MCF 10A (cell line): ENCODE measurements at regions not wholly inside any gene's neighbourhood (a gene's known extent, or its start where the extent isn't known, plus 50 kb on each side); places are given as distances from the start of the nearest gene placed in this dataset.
A peak's percentile ranks its signal among the peaks of the same experiment; 100 is the strongest.

Experiments
- BruUV-seq: library from RNA; stranded (reverse); fragments of 400-500 nt; replicated peaks from 2 replicates; lab custom pipeline; 2021; lab: Mats Ljungman, UMichigan
- CTCF ChIA-PET: fragments of 300-600 bp; sonication (Branson Sonifier 250); formaldehyde crosslinking; extraction: SDS; loops from one replicate; lab custom pipeline; 2021; ENCODE audit warnings: antibody characterized with exemption, inconsistent platforms; lab: Yijun Ruan, JAX
- POLR2A ChIA-PET: fragments of 300-600, 350-650 bp; sonication (Branson Sonifier 250); formaldehyde crosslinking; extraction: SDS; loops from one replicate; lab custom pipeline; 2020; ENCODE audit warnings: antibody characterized with exemption, inconsistent platforms; lab: Yijun Ruan, JAX
- DNase-seq: peaks from one replicate; pipeline ENCODE4 v3.0.0-alpha.2; 2018; ENCODE audit not compliant: unreplicated experiment
- H3K27ac Mint-ChIP-seq: one replicate; pipeline ENCODE4 v1.8.0; 2022; ENCODE audit warnings: mild to moderate bottlenecking, low read depth, mixed read lengths; ENCODE audit not compliant: unreplicated experiment
- H3K27me3 Mint-ChIP-seq: one replicate; pipeline ENCODE4 v1.8.0; 2022; ENCODE audit warnings: mixed read lengths; ENCODE audit not compliant: insufficient read depth, unreplicated experiment
- H3K36me3 Mint-ChIP-seq: one replicate; pipeline ENCODE4 v1.8.0; 2022; ENCODE audit warnings: mild to moderate bottlenecking, moderate library complexity, mixed read lengths; ENCODE audit not compliant: insufficient read depth, unreplicated experiment
- H3K4me1 Mint-ChIP-seq: one replicate; pipeline ENCODE4 v1.8.0; 2022; ENCODE audit warnings: mixed read lengths; ENCODE audit not compliant: insufficient read depth, unreplicated experiment
- H3K4me3 Mint-ChIP-seq: one replicate; pipeline ENCODE4 v1.8.0; 2022; ENCODE audit warnings: mild to moderate bottlenecking, moderate library complexity, mixed read lengths; ENCODE audit not compliant: unreplicated experiment
- H3K9me3 Mint-ChIP-seq: one replicate; pipeline ENCODE4 v1.8.0; 2022; ENCODE audit warnings: mixed read lengths; ENCODE audit not compliant: unreplicated experiment
- intact Hi-C: fragments of 100-400 bp; cut with micrococcal nuclease; formaldehyde crosslinking; loops from 2 replicates; pipeline ENCODE4 v1.14.1; 2022
- TF ChIP-seq, protein P1 (sequence below): fragments of 200-600 bp; IDR thresholded peaks from one replicate; pipeline ENCODE4 v1.8.0; 2022; ENCODE audit warnings: antibody characterized with exemption, mild to moderate bottlenecking; ENCODE audit not compliant: unreplicated experiment

GRCh38 chr9:113694912-113695311, 181.2 kb upstream of the ZNF618 start:
- CTCF ChIA-PET = interaction anchor here (0.7 to 1.7 kb wide), 2 partner anchors 12 to 1276 kb away, joined by 4 to 5 read pairs; no protein-coding TSS in a partner anchor
- no TSS peak for BruUV-seq
- no peaks in the 10 kb centered on the region for H3K36me3 Mint-ChIP-seq

GRCh38 chr9:113695440-113695851, 180.7 kb upstream of the ZNF618 start:
- POLR2A ChIA-PET = interaction anchor here (0.5 kb wide), 1 partner anchor 72 kb away, joined by 3 read pairs; no protein-coding TSS in a partner anchor
- peaks cover 7% of the 10 kb centered on the region for H3K9me3 Mint-ChIP-seq
- H3K27me3 Mint-ChIP-seq = no peaks in the 10 kb centered on the region
- no TSS peak for BruUV-seq
- no peaks in the 10 kb centered on the region for H3K4me1 Mint-ChIP-seq
- no peak for DNase-seq
- H3K4me3 Mint-ChIP-seq = no peak overlapping the region
- CTCF ChIA-PET = interaction anchor here (0.7 to 1.7 kb wide), 4 partner anchors 12 to 1276 kb away, joined by 3 to 6 read pairs (median 4); no protein-coding TSS in a partner anchor
- no peak overlapping the region for H3K27ac Mint-ChIP-seq
- no peaks in the 10 kb centered on the region for H3K36me3 Mint-ChIP-seq
- intact Hi-C loops = no loop called here
- TF ChIP-seq, protein P1, sequence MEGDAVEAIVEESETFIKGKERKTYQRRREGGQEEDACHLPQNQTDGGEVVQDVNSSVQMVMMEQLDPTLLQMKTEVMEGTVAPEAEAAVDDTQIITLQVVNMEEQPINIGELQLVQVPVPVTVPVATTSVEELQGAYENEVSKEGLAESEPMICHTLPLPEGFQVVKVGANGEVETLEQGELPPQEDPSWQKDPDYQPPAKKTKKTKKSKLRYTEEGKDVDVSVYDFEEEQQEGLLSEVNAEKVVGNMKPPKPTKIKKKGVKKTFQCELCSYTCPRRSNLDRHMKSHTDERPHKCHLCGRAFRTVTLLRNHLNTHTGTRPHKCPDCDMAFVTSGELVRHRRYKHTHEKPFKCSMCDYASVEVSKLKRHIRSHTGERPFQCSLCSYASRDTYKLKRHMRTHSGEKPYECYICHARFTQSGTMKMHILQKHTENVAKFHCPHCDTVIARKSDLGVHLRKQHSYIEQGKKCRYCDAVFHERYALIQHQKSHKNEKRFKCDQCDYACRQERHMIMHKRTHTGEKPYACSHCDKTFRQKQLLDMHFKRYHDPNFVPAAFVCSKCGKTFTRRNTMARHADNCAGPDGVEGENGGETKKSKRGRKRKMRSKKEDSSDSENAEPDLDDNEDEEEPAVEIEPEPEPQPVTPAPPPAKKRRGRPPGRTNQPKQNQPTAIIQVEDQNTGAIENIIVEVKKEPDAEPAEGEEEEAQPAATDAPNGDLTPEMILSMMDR = no peak

More at GRCh38 chr9:113694912-113695311, 181.2 kb upstream of the ZNF618 start:
- Mint-ChIP-seq H3K27me3 (no peaks in the 10 kb centered on the region), H3K4me1 (no peaks in the 10 kb centered on the region), H3K27ac (no peak overlapping the region), H3K9me3 (peaks cover 7% of the 10 kb centered on the region), H3K4me3 (no peak overlapping the region)
- intact Hi-C loops = no loop called here
- TF ChIP-seq, protein P1 = no peak
- no peak for DNase-seq
- POLR2A ChIA-PET = interaction anchor here (0.5 kb wide), 1 partner anchor 72 kb away, joined by 3 read pairs; no protein-coding TSS in a partner anchor

GRCh38 chr9:113695901-113696300, 180.2 kb upstream of the ZNF618 start:
- intact Hi-C loops = no loop called here
- Mint-ChIP-seq H3K4me3 (no peak overlapping the region), H3K27ac (no peak overlapping the region), H3K36me3 (no peaks in the 10 kb centered on the region), H3K9me3 (peaks cover 7% of the 10 kb centered on the region), H3K4me1 (no peaks in the 10 kb centered on the region), H3K27me3 (no peaks in the 10 kb centered on the region)
- peak; percentile 18 for DNase-seq
- ChIA-PET POLR2A (no interaction called here), CTCF (interaction anchor here (0.9 to 1.7 kb wide), 3 partner anchors 13 to 71 kb away, joined by 3 to 6 read pairs (median 5); no protein-coding TSS in a partner anchor)
- BruUV-seq = no TSS peak
- TF ChIP-seq, protein P1 = no peak

DNA sequence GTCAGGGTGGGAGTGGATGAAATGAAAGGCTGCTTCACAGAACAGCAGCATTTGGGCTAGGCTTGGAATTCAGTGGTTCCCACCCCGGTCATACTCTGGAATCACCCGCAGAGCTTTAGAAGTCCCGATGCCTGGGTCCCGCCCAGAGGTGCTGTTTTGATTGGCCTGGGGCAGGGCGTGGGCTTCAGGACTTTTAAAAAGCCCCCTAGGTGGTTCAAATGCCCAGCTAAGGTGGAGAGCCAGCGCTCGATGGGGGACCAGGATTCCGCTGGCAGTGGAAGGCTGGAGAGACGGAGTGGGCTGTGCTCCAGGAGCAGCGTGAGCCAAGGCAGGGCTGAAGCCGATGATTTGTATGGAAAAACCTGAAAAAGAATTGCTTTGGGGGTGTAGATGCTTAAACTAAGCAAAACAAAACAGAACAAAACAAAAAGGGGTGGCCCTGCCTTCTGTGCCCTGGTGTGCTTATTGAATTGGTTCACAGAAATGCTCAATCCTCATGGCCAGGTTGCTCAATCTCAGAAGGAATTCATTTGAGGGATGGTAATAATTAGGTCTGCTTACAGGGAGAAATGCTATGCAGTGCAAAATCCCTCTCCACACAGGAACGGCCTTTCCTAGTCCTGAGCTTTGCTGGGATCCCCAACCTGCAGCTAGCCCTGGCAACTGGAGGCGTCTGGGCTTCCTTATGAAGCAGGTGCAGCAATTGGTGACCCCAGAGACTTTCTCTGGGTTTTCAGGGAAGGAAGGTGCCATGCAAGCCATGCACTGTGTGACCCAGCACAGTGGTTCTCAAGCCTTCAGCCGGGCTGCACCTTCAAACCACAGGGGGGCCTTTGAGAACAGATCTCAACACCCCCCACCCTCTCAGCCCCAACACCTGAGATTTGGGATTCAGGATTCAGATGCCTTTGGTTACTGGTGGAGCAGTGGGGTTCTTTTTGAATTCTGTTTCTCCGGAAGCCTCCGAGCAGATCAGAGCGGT, 174.0 kb upstream of the ZNF618 start:
- ChIA-PET POLR2A (no interaction called here), CTCF (no interaction called here)
- H3K4me1 Mint-ChIP-seq = no peaks in the 10 kb centered on the region
- intact Hi-C loops = no loop called here
- H3K36me3 Mint-ChIP-seq = no peaks in the 10 kb centered on the region
- DNase-seq = no peak
- no peaks in the 10 kb centered on the region for H3K27me3 Mint-ChIP-seq
- no peak overlapping the region for H3K4me3 Mint-ChIP-seq
- no TSS peak for BruUV-seq
- peaks cover under 1% of the 10 kb centered on the region for H3K9me3 Mint-ChIP-seq
- no peak overlapping the region for H3K27ac Mint-ChIP-seq
- TF ChIP-seq, protein P1 = no peak
